ENCODE measurements at regions not wholly inside any gene's neighbourhood (a gene's known extent, or its start where the extent isn't known, plus 50 kb on each side); places are given as distances from the start of the nearest gene placed in this dataset.

DNA sequence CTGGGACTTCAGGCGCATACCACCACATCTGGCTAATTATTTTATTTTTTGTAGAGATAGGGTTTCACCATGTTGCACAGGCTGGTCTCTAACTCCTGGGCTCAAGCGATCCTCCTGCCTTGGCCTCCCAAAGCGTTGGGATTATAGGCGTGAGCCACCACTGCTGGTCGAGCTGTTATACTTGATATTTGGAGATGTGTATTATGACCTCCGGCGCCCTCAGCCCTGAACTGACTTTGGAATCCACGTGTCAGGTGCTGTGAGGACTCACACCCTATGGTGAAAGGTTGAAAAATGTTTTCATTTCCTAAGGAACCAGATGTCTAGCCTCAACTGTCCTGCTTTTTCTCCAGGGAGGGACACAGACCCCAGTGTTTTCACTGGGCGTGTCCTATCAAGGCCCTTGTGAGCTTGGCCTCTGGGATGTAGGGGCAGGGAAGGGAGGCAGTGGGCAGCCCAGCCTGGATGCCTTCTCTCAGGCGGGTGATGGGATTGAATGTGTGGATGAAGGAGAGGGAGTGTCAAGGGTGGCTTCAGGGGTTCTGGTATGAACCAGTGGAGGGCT is 56.4 kb upstream of the HAAO start:
- no peak for TF ChIP-seq Cebpa-rat (IDR thresholded peaks at IDR 0.05)

DNA sequence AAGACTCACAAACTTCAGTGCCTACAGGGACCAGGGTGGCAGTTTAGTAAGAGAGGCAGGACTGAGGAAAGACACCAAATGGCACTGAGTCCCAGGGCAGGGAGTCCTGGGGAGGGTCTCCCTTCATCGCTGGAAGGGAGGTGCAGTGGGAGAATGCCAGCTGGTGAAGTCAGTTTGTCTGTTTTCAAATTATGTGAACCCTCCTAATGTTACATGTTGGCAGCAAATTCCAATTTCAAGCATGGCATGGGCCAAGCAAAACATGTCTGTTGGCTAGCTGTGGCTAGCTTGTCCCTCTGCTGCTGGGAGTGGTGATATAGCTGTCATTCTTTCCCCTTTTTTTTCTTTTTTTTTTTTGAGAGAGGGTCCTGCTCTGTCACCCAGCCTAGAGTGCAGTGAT is 55.9 kb upstream of the HAAO start:
- peak overlapping the region in 5 of 11 experiments; percentile 39 to 67 (median 60); a peak in 8 of 22 replicates for H3K4me2 ChIP-seq
- H3K9me3 ChIP-seq (replicated peaks in 1 of 11) = no peaks in the 10 kb centered on the region
- H3K9ac ChIP-seq = no peak overlapping the region
- no peak for TF ChIP-seq Cebpa-rat (IDR thresholded peaks at IDR 0.05)
- H3K36me3 ChIP-seq = no peaks in the 10 kb centered on the region
- no peaks in the 10 kb centered on the region for H3K27me3 ChIP-seq
- no peaks in the 10 kb centered on the region for H4K20me1 ChIP-seq
- H3K4me3 ChIP-seq = no peak overlapping the region
- no peak overlapping the region for H3K27ac ChIP-seq
- peaks cover 6 to 46% (median 20%) of the 10 kb centered on the region in 10 experiments; a peak in 18 of 20 replicates for H3K4me1 ChIP-seq

More for the DNA sequence above, 56.4 kb upstream of the HAAO start:
- peak overlapping the region in 8 of 11 experiments; percentile 19 to 67 (median 42); a peak in 14 of 22 replicates for H3K4me2 ChIP-seq
- no peak overlapping the region for H3K9ac ChIP-seq
- peaks cover 6 to 52% (median 19%) of the 10 kb centered on the region in 10 experiments; a peak in 17 of 20 replicates for H3K4me1 ChIP-seq
- no peaks in the 10 kb centered on the region for H3K9me3 ChIP-seq (replicated peaks in 1 of 11)
- no peaks in the 10 kb centered on the region for H3K27me3 ChIP-seq
- H3K4me3 ChIP-seq = no peak overlapping the region
- H3K36me3 ChIP-seq = no peaks in the 10 kb centered on the region
- no peak overlapping the region; a peak in 1 of 22 replicates for H3K27ac ChIP-seq
- H4K20me1 ChIP-seq = no peaks in the 10 kb centered on the region

DNA sequence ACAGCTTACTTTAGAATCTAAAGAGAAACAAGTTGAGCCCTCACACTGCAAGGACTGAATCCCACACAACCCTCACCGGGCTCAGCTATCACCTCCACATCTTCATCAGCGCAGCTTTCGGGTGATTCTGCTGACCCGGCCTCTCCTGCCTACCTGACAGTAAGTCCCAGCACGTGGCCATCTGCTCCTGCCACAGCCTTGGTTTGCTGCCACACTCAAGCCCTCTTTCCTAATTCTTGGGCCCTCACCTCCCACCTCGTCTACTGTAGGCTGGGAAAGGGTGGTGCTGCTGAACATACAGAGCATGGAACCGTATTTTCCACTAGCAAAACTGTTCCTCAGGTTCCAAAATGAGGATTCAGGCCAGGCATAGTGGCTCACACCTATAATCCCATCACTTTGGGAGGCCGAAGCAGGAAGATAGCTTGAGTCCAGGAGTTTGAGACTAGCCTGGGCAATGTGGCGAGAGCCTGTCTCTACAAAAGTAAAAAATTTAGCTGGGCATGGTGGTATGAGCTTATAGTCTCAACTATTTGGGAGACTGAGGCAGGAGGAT is 55.3 kb upstream of the HAAO start:
- TF ChIP-seq Cebpa-rat (IDR thresholded peaks at IDR 0.05) = no peak

DNA sequence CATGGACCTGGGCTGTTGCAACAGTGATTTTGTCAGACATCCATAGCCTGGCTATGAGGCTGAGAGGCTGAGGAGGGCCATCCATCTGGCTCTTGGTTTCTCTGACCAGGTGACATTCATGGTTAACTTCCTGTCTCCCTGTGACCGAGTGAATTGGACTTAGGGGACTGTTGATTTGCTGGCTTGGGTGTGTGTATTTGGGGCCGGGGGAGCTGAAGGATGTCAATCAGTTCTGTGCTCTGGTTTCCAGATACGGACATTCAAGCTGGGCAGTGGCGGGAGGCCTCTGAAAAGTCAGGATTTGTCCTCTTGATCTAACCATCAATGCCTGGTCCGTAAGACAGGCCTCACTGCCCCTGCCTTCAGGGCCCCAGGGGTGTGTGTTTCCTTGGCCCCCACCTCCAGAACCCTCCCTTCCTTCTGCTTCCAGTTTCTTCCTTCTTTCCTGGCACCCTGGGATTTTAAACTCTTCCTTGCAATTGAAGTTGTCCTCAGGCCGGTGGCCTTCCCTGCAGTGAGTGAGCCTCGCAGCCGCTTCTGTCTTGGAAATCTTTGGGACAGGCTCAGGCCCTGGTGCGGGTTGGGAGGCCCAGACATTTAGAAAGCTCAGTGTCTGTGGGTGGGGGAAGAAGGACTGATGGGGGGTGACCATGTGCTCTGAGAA is 54.7 kb upstream of the HAAO start:
- Histone ChIP-seq H3K9me3 (replicated peaks in 1 of 11) (no peaks in the 10 kb centered on the region), H4K20me1 (no peaks in the 10 kb centered on the region), H3K27ac (no peak overlapping the region), H3K9ac (no peak overlapping the region), H3K27me3 (no peaks in the 10 kb centered on the region), H3K4me2 (no peak overlapping the region), H3K4me1 (peaks cover 13 to 48% (median 28%) of the 10 kb centered on the region in 10 experiments), H3K4me3 (no peak overlapping the region), H3K36me3 (no peaks in the 10 kb centered on the region)
- TF ChIP-seq Cebpa-rat (IDR thresholded peaks at IDR 0.05) = no peak

More for the DNA sequence above, 55.3 kb upstream of the HAAO start:
- peaks cover 6 to 43% (median 23%) of the 10 kb centered on the region in 10 experiments; a peak in 19 of 20 replicates for H3K4me1 ChIP-seq
- H3K27me3 ChIP-seq = no peaks in the 10 kb centered on the region
- no peaks in the 10 kb centered on the region for H3K9me3 ChIP-seq (replicated peaks in 1 of 11)
- H4K20me1 ChIP-seq = no peaks in the 10 kb centered on the region
- H3K9ac ChIP-seq = no peak overlapping the region
- H3K4me2 ChIP-seq = no peak overlapping the region
- H3K4me3 ChIP-seq = no peak overlapping the region
- no peak overlapping the region for H3K27ac ChIP-seq
- no peaks in the 10 kb centered on the region for H3K36me3 ChIP-seq

DNA sequence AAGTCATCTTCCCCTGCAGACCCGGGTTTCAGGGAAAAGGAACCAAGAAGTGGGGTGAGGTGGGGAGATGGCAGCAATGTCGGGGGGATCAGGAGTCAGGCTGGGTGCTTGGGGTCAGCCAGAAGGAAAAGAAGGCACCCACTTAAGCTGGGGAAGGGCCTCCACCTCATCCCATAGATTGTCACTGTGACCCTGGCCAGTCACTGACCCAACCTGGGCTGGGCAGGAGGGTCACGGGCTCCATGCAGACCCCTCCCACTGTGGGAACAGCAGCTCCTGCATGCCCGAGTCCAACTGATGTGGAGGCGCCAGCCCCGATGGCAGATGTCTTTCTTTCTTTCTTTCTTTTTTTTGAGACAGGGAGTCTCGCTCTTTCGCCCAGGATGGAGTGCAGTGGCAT is 53.6 kb upstream of the HAAO start:
- Histone ChIP-seq H3K36me3 (no peaks in the 10 kb centered on the region), H3K4me2 (no peak overlapping the region), H3K4me1 (peaks cover 20 to 48% (median 32%) of the 10 kb centered on the region in 10 experiments), H3K9me3 (replicated peaks in 1 of 11) (no peaks in the 10 kb centered on the region), H3K27me3 (no peaks in the 10 kb centered on the region), H4K20me1 (no peaks in the 10 kb centered on the region), H3K4me3 (no peak overlapping the region), H3K9ac (no peak overlapping the region), H3K27ac (no peak overlapping the region)
- no peak for TF ChIP-seq Cebpa-rat (IDR thresholded peaks at IDR 0.05)

DNA sequence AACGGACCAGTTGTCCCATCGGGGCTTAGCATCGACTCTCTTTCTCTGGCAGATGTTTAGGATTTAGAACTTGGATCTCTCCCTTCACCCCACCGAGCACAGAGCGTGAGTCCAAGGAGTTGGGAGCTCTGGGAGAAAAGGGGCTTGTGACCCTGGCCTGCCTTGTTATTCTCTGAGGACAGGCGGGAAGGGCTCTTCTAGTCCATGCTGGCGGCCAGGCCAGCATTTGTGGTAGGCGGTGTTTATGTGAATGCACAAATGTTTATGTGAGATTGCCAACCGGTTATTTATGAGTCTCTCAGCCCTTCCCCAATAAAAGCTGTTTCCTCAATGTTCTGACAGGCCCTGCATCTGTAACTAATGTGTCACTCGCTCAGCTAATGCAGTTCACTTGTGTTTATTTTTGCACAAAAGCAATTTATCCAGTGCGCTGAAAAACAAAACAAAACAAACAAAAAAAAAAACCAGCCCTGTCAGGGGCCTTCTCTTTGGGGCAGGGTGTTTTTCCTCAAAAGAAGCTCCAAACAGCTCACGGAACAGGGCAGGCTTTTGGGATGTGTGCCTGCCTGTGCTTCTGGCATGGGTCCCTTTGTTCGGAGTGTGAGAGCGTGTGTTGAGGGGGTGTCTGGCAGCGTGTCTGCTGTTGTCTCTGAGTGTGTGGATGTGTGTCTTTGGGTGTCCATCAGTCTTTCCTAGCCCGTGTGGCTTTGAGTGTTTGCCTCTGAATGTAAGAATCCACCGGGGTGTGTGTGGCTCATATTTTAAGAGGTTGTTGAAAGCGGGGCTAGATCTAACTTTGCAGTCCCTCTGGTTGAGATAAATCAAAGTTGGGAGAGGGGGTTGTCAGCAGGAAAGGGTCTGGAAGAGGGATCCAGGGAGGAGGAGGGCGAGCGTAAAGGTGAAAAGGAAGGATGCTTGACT is 52.8 kb upstream of the HAAO start:
- no peak overlapping the region for H3K27ac ChIP-seq
- no peaks in the 10 kb centered on the region for H3K9me3 ChIP-seq (replicated peaks in 1 of 11)
- H3K4me1 ChIP-seq = peaks cover 20 to 44% (median 32%) of the 10 kb centered on the region in 10 experiments
- TF ChIP-seq Cebpa-rat (IDR thresholded peaks at IDR 0.05) = no peak
- no peak overlapping the region for H3K4me3 ChIP-seq
- no peaks in the 10 kb centered on the region for H3K36me3 ChIP-seq
- H3K4me2 ChIP-seq = peak overlapping the region; percentile 8 to 47 (median 34); a peak in 17 of 22 replicates
- H3K27me3 ChIP-seq = no peaks in the 10 kb centered on the region
- no peaks in the 10 kb centered on the region for H4K20me1 ChIP-seq
- H3K9ac ChIP-seq = 0 out of 22 replicates have a peak overlapping the region, but pooled peaks of 2 of the 11 experiments have one; percentile 18 to 22

DNA sequence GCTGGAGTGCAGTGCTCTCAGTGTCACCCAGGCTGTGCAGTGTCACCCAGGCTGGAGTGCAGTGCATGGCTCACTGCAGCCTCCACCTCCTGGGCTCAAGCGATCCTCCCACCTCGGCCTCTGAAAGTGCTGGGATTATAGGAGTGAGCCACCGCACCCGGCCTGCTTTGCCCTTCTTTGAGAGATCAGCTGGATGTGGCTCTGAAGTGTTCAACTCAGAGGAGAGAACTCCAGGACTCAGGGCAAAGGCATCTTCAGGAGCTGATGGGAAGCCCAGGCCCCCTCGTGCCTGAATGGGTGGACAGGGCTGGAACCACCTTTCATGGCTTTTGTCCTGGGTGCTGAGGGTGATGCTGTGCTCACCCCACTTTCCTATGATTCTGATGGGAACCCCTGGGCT is 52.0 kb upstream of the HAAO start:
- Histone ChIP-seq H3K4me1 (peaks cover 20 to 41% (median 31%) of the 10 kb centered on the region in 10 experiments), H3K9ac (no peak overlapping the region), H3K27me3 (no peaks in the 10 kb centered on the region), H3K9me3 (replicated peaks in 1 of 11) (no peaks in the 10 kb centered on the region), H3K36me3 (no peaks in the 10 kb centered on the region), H4K20me1 (no peaks in the 10 kb centered on the region), H3K27ac (no peak overlapping the region), H3K4me2 (peak overlapping the region in 10 of 11 experiments; percentile 8 to 47 (median 34); a peak in 15 of 22 replicates), H3K4me3 (no peak overlapping the region)
- no peak for TF ChIP-seq Cebpa-rat (IDR thresholded peaks at IDR 0.05)

DNA sequence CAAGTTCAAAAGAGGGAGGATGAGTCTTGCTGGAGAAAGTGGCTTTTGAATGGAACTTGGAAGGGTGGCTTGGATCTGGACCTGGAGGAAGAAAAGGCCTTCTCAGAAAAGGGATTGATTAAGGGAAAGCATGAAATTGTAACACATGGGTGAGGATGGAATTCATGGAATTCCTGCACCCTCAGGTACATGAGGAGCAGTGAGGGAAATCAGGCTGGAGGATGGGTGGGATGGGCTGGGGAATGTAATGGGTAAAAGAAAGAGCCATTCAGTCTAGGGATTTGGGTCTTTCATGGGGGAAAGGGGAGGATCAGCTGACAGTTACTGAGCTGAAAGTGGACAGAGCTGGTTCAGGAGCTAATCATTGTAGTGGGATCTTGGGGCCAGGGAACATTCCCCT is 51.2 kb upstream of the HAAO start:
- Histone ChIP-seq H3K27ac (no peak overlapping the region), H3K9ac (no peak overlapping the region), H3K4me2 (no peak overlapping the region), H4K20me1 (no peaks in the 10 kb centered on the region), H3K36me3 (no peaks in the 10 kb centered on the region), H3K4me3 (no peak overlapping the region), H3K27me3 (no peaks in the 10 kb centered on the region), H3K9me3 (replicated peaks in 1 of 11) (peaks cover 0 to 2% (median 0%) of the 10 kb centered on the region in 11 experiments; a peak in 3 of 22 replicates), H3K4me1 (peaks cover 18 to 34% (median 27%) of the 10 kb centered on the region in 10 experiments)
- TF ChIP-seq Cebpa-rat (IDR thresholded peaks at IDR 0.05) = no peak

Measured in BLaER1 treated with 17β-estradiol and CSF1 and Interleukin-3, amounts not matched to agents 10 nM and 100 nM (cell line).